GM18858 (cell line): ENCODE measurements at regions not wholly inside any gene's neighbourhood (a gene's known extent, or its start where the extent isn't known, plus 50 kb on each side); places are given as distances from the start of the nearest gene placed in this dataset.

ENCODE experiments used
- ATAC-seq: cut with Tn5 transposase; IDR thresholded peaks from one replicate; pipeline ENCODE4 v1.9.1; 2021; ENCODE audit not compliant: unreplicated experiment

DNA sequence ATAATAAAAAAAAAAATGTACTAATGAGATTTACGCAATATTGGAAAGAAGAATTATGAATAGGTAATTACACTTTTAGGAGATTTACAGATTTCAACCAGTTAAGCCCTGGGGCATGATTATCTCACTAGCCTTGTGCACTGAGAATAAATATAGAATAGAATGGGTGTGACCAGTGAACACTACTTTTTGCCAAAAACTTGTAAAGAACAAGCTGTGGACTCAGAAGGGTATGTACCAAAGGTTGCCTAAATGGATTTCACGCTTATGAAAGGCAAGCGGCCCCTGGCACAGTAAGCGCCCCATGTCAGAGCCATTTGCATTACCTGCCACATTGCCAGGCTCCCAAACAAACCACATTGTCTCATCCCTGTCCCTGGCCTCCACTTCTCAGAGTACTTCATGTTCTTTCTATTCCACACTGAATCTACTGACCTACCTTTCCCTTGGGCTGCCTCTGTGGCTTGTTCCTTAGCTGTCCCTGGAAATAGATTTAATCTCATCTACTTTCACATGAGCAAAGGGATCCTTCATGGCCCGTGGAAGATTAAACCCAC lies 170.6 kb upstream of the DIO2 start:
- ATAC-seq, result no peak

DNA sequence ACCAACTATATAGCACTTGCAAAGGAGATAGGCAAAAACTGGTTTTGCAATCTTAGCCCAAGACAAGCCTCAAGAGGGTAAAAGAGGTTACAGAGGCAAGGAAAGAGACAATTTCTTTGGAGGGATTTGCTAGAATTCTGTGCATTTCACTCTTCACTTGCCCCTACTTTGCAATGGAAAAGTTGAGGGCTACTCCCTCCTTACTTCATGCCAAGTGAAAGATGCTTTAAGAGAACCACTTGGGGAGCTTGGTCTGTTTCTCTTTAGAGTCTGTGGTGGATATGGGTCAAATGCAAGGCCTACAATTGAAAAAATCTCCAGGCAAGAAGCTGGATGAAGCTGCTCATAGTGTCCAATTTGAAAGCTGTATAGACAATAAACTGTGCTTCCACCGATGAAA lies 167.7 kb upstream of the DIO2 start:
- ATAC-seq, result no peak

DNA sequence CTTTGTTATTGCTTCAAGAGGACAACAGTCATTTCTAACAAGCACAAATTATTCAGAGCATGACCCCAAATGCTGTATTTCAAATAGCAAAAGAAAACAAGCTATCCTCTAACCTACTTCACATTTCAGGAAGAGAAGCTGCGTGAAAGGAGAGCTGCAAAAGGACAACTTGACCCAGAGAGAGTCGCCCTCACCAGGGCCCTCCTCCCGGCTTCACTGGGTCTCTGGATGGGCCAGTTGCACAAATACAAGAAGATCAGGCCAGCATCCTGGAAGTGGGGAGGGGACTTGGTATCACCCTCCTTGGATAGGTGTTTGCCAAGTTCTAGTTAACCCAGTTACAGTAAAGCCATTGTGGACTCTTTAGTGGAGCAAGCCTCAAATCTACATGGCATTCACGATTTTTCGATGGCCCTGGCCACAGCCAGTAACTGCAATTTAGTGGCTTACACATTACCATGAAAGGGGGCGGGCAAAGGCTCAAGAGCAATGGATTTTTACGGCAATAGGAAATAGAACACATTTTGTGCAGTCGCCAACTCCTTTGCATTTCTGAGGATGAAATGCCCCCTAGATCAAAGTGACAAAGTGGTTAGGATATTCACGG lies 166.9 kb upstream of the DIO2 start:
- ATAC-seq, result no peak

DNA sequence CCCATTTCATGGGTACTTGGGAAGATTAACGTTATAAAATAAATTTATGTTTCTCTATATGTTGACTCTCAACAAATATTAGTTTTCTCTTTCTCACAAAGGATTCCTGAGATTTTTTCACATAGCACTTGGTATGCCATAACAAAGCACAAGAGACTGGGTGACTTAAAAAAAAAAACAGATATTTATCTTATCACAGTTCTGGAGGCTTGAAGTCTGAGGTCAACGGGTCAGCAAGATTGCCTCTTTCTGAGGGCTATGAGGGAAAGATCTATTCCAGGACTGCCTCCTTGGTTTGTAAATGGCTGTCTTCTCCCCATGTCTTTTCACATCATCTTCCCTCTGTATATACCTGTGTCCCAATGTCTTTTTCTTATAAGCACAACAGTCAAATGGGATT lies 153.5 kb upstream of the DIO2 start:
- no peak for ATAC-seq

DNA sequence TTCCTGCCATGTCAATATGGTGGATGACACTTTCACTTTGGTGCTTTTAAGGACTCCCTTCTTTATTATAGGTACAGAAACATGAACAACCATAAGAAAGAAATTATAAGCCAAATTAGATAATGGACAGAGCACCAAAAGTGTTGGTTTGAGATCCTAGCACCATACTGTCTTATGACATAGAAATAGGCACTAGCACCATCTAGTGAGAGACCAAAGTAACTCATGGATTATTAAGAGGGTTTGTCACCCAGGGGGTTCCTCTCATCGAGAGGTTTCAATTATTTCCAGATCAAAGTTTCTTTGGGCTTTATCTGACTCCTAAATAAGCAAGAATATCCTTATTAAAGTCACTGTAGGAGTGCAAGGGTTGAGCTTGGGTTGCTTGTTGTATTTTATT lies 153.0 kb upstream of the DIO2 start:
- peak; percentile 53 for ATAC-seq

DNA sequence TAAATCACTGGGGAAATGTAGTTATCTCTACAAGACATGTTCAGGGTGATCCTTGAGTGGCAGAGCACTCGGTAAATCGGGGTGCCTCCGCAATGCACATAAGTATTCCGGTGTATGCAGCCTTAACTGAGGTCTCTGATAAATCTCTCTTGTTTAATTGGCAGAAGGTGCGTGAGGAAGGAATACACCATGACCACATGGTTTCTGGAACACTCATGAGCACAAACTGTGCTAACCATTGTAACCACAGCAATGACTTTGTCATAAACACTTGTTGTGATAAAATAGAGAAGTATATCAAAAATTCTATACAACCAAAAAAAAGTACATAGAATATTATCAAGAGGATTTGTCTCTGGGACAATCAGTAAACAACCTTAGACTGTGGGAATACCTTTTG lies 146.8 kb upstream of the DIO2 start:
- no peak for ATAC-seq

DNA sequence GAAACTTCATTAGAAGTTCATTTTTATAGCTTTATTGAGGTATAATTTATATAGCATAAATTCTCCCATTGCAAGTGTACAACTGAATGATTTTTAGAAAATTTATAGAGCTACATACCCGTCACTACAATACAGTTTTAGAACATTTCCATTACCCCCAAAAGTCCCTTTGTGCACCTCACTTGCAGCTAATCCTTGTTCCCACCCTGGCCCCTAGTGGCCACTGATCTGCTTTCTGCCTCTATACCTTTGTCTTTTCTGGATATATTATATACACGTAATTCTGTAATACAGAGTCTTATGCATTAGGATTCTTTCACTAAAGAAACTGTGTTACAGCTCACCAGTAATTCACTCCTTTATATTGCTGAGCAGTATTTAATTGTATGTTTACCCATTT lies 145.1 kb upstream of the DIO2 start:
- no peak for ATAC-seq

DNA sequence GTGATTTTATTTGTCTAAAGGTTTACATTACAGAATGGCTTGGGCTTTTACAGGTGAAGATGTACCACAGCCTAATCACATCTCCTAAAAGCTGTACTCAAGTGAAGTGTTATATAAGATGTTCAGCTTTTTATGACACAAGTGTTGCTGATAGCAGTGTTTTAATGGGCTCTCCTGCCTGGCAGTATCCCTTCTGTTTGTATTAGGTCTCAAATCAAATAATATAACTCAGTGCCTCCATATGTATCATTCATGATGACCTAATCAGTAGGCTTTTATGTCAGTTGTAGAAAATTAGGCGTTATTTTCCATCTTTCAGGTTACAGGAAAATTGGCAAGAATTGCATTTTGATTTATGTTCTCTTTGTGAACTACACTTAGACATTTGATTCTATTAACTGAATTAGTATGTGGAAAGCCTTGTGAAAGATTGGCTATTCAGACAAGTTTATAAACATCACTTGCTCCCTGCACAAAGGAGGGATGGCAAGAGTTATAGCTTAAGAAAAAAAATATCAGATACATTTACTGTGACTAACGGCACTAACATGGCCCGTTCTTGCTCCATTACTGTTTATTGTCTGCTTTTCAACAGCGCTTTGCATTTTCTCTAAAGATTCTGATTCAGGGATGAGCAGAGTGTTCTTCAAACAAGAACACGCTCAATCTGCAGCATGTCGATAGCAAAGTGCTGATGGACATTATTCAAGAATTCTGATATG lies 143.7 kb upstream of the DIO2 start:
- no peak for ATAC-seq

DNA sequence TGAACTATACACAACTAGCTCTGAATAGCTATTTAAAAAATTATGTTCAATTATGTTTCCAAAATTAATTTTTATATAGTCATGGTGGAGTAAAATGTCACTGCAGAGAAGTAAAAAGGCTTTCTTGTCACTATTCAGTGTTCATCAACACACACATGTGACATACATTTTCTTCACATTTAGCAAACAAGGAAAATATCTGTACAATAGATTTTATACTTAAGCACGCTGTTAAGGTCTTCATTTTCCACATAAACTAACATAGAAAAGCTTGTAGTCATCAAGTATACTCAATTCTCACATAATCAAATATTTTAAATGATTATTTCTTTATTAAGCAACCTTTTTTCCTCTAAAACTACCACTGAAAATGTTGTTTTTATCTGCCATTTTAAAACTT lies 141.2 kb upstream of the DIO2 start:
- ATAC-seq, result no peak

DNA sequence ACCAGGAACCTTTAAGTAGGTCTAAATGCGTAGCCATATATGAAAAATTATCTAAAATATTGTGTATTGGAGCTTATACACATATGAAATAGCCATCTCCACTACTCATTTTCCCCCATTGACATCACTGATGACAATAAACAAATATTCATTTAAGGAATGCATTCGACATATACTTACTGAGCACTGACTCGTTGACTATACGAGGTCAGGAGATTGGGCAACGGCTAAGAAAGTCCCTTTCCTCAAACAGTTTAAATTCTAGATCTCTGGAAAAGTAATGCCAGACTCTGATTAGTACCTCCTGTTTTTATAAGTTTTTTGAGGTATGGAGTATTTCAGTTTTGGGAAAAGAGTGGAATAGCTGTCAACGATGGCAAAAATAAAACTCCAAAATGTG lies 139.4 kb upstream of the DIO2 start:
- no peak for ATAC-seq

DNA sequence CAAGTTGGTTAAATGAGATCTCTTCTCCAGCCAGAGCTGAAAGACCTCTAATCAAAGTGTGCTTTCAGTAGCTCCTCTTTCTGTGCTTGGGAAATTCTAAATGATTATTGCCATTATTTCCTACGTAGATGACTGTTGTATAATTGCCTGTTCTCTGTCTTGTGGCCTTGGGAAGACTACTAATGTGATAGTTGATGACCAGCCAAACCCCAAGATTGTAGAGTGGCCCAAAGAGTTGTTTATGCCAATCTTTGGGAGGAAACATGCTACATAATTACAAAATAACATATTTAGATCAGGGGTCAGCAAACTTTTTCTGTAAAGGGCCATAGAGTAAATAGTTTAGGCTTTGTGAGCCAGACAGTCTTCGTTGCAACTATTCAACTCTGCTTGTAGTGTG lies 135.1 kb upstream of the DIO2 start:
- ATAC-seq, result no peak

DNA sequence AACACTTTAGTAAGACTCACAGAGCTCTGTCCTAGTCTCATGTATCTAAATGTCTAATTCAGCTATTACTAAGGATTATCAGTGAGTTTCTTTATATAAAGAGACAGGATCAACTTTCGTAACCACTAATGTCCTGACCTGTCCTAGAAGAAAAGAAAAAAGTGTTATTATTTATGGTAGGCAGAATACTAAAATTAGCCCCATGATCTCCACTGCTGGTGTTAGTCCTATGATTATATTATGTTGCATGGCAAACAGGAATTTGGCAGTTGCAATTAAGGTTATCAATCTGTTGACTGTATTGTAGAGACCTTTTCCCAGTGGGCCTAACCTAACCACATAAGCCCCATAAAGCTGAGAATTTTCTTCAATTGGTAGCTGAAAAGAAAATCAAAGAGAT lies 132.9 kb upstream of the DIO2 start:
- no peak for ATAC-seq

DNA sequence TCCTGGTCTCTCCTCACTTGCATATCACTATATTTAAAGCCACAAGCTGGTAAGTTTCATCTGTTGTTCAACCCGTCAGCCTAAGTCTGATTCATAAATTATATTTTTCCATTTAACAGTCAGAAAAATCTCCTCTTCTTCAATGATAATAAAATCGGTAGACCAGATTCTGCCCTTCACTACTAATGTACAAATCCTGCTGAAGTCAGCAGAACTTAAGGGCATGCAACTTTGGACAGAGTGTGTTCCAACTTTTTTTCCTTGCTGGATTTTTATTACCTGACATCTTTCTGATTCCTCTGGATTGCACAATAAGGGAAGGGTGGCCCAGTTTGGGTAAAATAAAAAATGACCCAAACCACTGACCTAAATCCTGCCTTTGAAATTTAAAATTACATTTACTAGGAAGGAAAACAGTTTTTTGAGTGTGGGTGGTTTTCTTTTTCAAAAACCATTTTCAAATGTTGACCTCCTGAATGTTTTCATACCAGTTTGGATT lies 125.4 kb upstream of the DIO2 start:
- no peak for ATAC-seq

DNA sequence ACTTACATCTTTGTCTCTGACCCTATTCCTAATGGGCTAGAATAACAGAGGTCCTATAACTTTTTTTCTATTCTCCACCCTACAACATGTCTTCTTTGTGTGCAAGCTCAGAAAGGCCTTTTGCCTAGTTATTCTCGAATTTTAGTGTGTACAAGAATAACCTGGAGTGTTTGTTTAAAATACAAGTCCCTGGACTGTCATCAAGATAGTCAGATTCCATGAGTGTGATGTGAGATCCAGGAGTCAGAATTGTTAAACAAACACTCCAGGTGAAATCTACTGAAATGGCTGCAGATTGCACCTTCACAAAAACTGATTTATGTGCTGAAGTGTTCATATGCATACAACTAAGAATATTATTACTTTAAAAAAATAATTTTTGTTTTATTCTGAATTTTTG lies 114.4 kb upstream of the DIO2 start:
- no peak for ATAC-seq

DNA sequence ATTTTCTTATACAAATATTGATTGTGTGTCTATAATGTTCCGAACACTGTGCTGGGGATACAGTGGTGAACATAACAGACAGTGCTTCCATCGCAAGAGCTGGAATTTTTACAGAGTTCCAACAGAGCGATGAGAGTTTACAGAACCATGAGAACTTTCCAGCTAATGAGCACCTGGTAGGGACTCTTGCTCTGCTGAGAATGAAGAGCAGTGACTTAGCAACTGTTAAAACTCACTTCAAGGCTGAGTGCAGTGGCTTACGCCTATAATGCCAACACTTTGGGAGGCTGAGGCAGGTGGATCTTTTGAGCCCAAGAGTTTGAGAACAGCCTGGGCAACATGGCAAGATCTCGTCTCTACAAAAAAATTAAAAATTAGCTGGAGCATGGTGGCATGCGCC lies 113.8 kb upstream of the DIO2 start:
- ATAC-seq, result no peak

DNA sequence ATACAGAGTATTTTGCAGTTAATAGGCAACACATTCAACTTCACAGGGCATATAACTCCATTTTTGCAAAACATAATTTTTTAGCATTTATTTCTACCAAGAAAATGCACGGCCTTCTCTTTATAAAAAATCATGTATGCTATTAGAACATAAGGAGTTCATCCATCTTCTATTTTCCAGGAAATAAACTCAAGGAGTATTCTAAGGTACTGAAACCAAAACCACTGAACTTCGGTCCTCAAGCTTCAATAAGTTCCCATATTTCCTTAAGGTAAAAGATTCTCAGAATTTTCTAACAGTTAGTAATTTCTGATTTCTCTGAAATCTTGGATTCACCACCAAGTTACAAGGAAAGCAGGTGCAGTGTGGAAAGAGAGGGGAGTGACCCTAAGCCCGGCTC lies 113.3 kb upstream of the DIO2 start:
- no peak for ATAC-seq

DNA sequence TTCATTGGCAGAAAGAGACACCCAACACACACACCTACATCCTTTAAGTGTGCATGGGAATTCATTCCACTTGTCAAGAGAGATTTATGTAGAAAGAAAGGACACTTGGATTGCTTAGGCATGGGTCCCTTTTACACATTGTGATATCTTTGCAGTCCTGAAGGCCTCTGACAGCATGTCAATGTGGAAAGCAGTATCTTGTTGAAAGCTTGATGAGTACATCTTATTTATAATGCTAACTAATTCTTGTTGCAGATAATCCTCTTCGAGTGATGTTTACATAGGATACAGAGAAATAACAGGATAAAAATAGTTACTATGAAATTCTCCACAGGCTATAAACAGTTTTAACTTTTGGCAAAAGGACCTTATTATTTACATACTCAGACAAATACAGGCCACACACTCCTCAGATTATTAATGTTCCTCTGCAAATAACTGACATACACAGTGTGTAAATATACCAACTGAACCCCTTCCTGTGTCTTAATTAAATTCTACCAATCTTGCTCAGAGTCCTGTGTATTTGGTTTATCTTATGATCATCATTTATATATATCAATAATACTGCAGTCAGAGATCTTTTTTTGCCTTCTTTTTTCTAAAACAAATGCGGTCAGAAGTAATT lies 111.8 kb upstream of the DIO2 start:
- ATAC-seq, result no peak

DNA sequence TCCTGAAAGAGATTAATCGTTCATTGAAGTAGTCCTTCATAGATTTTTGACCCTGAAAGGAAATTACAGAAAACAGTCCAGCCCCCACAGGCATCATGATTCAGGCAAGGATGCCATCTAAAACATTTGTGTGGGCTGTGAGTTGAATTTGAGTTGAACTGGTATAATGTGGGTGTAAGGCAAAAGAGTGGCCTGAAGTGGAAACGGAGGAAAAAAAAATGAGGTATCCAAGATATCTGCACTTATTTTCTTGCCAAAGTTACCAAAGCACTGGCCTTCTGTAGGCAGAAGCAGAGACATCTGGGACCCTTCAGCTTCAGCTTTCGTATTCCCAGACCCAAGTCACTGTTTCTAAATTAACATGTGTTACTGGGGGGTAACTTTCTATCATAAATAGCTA lies 105.1 kb upstream of the DIO2 start:
- ATAC-seq, result no peak

DNA sequence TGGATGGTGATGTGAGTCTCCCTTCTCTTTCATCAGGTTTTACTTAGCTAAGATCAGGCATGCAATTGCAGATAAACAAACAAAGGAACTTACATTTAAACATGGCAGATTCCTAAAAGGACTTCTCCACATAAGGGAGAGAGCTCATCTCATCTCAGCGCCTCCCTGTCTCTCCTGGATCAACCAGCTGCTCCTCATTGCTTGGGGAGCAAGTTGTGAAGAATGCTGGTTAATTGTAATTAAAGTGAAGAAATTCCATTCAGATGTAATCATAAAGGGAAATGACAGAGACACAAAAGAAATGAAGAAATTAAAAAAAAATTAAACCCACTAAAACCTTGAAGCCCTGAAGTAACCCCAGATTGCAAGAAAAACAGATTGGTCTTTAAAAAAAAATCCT lies 104.4 kb upstream of the DIO2 start:
- ATAC-seq, result no peak

DNA sequence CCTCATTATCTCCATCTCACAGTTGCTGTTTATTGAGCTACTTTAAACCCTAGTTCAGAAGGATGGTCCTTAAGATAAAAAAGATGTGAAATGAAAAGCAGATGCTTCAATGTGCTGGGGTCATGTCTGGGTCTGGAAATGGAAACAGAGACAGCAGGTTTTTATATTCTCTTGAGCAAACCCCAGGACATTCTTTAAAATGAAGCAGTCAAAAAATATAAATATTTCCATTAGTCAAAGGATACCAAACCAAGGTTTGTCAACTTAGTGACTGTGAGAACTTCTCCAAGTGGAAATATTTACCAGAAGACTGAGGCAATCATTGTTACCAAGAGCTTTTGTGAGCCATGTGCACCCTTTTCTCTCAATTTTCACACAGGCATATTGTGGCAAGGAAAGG lies 102.5 kb upstream of the DIO2 start:
- no peak for ATAC-seq

DNA sequence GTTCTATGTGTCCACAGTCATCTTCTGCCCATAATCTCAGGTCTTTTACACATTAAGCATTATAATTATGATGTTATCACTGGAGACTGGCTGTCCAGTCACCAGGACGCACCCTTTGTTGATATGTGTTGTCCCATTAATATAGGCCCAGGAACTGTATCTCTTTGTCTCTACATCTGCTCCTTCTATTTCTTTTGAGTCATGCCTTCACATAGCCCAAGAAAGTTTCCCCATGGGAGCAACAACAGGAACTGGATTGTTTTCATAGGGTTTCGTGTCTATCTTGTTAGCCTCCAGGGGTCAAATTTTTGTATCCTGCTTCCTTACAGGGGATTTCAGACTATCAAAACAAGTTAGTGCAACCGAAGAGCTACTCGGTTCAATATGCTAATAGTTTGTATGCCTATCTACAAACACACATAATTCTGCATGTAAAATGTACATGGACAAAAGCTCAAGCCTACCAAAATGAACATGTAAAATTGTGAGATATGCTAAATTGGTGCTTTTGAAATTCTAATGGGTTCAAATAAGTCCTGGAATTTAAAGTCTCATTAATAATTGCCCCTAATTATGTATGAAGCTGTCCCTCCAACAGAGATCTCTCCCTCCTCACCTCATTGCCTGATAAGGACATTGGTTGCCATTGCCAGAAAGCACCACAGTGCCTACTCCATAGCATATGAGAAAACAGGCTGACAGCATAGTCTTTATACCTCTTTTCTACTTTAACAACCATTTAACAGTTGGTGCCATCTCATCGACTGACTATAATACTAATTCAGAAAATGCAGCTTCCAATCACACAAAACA lies 99.8 kb upstream of the DIO2 start:
- no peak for ATAC-seq
